GM18858 (cell line): ENCODE measurements at regions not wholly inside any gene's neighbourhood (a gene's known extent, or its start where the extent isn't known, plus 50 kb on each side); places are given as distances from the start of the nearest gene placed in this dataset.

Experiments
- ATAC-seq: cut with Tn5 transposase; IDR thresholded peaks from one replicate; pipeline ENCODE4 v1.9.1; 2021; ENCODE audit not compliant: unreplicated experiment

DNA sequence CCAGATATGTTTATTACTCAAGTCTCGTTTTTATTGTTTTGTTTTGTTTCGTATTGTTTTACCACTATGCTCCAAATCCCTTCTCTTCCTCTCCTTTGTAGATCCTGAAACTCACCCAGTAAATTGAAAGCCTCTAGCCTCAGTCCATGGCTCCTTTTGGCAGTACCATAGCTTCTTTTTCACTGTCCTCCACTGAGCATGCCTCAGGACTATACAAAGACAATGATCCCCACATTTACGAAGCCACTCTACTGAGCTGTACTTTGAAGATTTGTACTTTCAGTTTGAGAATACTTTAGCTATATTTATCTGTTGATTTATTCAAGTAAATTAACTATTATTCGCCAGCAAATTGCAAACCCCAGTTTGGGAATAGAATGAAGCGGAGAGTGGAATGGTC, 159.1 kb upstream of the SLITRK3 start:
- no peak for ATAC-seq

DNA sequence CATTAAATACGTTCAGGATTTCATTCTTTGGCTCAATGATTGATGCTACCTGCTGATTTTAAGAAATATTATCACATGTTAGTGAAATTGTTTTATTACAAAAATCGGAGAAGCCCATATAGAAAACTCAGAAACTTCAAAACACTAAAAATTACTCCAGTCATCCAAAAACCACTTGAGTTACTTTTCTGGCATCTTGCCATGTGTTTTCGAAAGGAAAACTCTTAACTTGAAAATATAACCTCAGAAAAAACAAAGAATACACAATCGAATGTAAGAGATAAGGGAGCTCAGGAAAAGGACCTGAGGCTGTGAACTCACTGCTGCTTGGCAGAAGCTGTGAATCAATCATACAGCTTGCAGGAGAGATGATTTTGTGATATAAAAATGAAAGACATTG, 151.3 kb upstream of the SLITRK3 start:
- no peak for ATAC-seq

DNA sequence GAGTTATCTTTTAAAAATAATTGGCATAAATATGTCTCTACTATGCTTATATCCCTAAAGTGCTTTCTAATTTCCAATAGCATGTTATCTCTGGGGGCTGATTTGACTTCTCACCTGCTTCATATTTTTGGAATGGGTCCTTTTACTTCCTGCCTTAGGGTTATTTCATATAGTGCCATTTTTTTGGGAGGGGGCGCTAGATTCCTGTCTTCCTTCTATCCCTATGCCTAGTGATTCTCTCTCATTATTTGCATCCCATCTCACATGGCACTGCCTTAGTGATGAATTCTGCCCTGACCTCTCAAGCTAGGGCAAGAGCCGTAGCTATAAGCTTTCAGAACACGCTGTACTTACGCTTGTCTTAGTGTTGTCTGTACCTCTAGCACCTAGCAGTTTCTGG, 150.3 kb upstream of the SLITRK3 start:
- no peak for ATAC-seq

DNA sequence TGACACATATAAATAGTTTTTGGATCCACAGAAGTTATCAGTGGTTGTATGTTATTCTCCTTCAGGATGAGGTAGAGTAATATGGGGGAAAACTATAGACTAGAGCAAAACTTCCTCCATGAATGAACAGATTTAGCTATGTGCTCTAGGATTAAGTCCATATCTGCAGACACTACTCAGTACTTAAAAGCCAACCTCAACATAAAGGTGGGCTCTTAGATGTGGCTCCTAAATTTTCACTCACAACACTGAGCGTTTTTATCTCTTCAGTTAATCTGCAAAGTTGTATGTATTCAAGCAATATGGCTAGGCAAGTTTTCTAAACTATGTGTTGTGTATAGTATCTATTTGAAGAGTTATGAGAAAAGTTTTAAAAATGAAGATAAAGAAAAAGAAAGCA, 147.0 kb upstream of the SLITRK3 start:
- no peak for ATAC-seq

DNA sequence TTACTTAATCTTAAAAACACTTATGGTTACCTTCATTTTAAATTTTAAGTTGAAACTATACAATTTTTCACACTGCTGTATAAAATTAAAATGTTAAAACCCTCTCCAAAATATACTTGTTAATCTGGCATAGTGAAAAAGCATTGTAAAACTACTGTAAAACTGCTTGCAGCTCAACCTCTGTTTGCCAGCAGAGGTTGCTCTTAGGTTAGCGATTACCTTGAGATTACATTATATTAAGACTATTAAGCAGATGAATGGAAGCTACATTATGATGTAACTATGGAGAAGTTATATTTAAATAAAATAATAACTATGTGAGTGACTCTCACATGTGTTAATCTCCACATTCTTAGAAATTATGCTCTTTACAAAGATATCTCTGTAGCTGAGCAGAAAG, 143.6 kb upstream of the SLITRK3 start:
- no peak for ATAC-seq

- ATAC-seq, result no peak
These were observed 140.6 kb upstream of the SLITRK3 start for GRCh38 chr3:165336786-165337185.
